SK-N-MC (cell line): ENCODE measurements at regions not wholly inside any gene's neighbourhood (a gene's known extent, or its start where the extent isn't known, plus 50 kb on each side); places are given as distances from the start of the nearest gene placed in this dataset.

Experiments used
- EZH2 ChIP-seq: fragments of 200-600 bp; sonication (generic); IDR thresholded peaks from one replicate; pipeline ENCODE4 v1.6.1; 2017; ENCODE audit warnings: antibody characterized with exemption
- POLR2AphosphoS5 ChIP-seq: IDR thresholded peaks from 2 replicates; pipeline ENCODE4 v1.6.1; 2012; ENCODE audit warnings: mild to moderate bottlenecking, low read depth, low read length, borderline replicate concordance

- TF ChIP-seq EZH2 (no peak), POLR2AphosphoS5 (no peak)
These were observed 250.4 kb upstream of the IRX4 start for GRCh38 chr5:2133080-2133479.
